H9 (cell line): ENCODE measurements at regions not wholly inside any gene's neighbourhood (a gene's known extent, or its start where the extent isn't known, plus 50 kb on each side); places are given as distances from the start of the nearest gene placed in this dataset.

Experiments
- DNase-seq: peaks from one replicate; pipeline ENCODE4 v3.0.0-alpha.2; 2017
- H2AFZ ChIP-seq: one replicate; pipeline ENCODE4 v1.6.1; 2013; ENCODE audit warnings: mild to moderate bottlenecking, low read length, control low read depth, moderate library complexity
- H2AK5ac ChIP-seq: 2 replicates; pipeline ENCODE4 v1.6.1; 2013; ENCODE audit warnings: low read length, control low read depth, mixed read lengths; ENCODE audit not compliant: insufficient read length
- H2BK120ac ChIP-seq: one replicate; pipeline ENCODE4 v1.6.1; 2013; ENCODE audit warnings: low read depth, mild to moderate bottlenecking, low read length, control low read depth, inconsistent platforms; ENCODE audit not compliant: poor library complexity, severe bottlenecking
- H2BK12ac ChIP-seq: 2 replicates; pipeline ENCODE4 v1.6.1; 2013; ENCODE audit warnings: low read length, control low read depth, mixed read lengths, low read depth; ENCODE audit not compliant: insufficient read length
- H2BK15ac ChIP-seq: 2 replicates; pipeline ENCODE4 v1.6.1; 2013; ENCODE audit warnings: low read depth, low read length, control low read depth
- H2BK20ac ChIP-seq: one replicate; pipeline ENCODE4 v1.6.1; 2013; ENCODE audit warnings: low read depth, mild to moderate bottlenecking, low read length, control low read depth, inconsistent platforms; ENCODE audit not compliant: poor library complexity, severe bottlenecking
- H2BK5ac ChIP-seq: 2 replicates; pipeline ENCODE4 v1.6.1; 2013; ENCODE audit warnings: low read length, control low read depth, mixed read lengths; ENCODE audit not compliant: insufficient read length
- H3K14ac ChIP-seq: 2 replicates; pipeline ENCODE4 v1.6.1; 2013; ENCODE audit warnings: low read length, control low read depth; ENCODE audit not compliant: insufficient read depth
- H3K18ac ChIP-seq: 2 replicates; pipeline ENCODE4 v1.6.1; 2013; ENCODE audit warnings: low read depth, mild to moderate bottlenecking, mixed read lengths, low read length, control low read depth; ENCODE audit not compliant: insufficient read length
- H3K23ac ChIP-seq: 2 replicates; pipeline ENCODE4 v1.6.1; 2013; ENCODE audit warnings: low read length, control low read depth, mixed read lengths, low read depth; ENCODE audit not compliant: insufficient read length
- H3K23me2 ChIP-seq: 2 replicates; pipeline ENCODE4 v1.6.1; 2013; ENCODE audit warnings: low read depth, mild to moderate bottlenecking, mixed read lengths, low read length, control low read depth; ENCODE audit not compliant: insufficient read length, poor library complexity, severe bottlenecking
- H3K27ac ChIP-seq: 2 replicates; pipeline ENCODE4 v1.5.1; 2013; ENCODE audit warnings: low read length, control low read depth, mixed read lengths, low read depth; ENCODE audit not compliant: insufficient read length
- H3K27me3 ChIP-seq: 2 replicates; pipeline ENCODE4 v1.6.1; 2013; ENCODE audit warnings: low read length, control low read depth, inconsistent platforms; ENCODE audit not compliant: insufficient read depth
- H3K4ac ChIP-seq: 2 replicates; pipeline ENCODE4 v1.6.1; 2013; ENCODE audit warnings: low read depth, mild to moderate bottlenecking, control low read depth, inconsistent platforms, low read length, moderate library complexity
- H3K4me1 ChIP-seq: 2 replicates; pipeline ENCODE4 v1.6.1; 2013; ENCODE audit warnings: low read length, control low read depth, inconsistent platforms; ENCODE audit not compliant: insufficient read depth
- H3K4me2 ChIP-seq: 2 replicates; pipeline ENCODE4 v1.6.1; 2013; ENCODE audit warnings: low read length, control low read depth, mixed read lengths; ENCODE audit not compliant: insufficient read length, insufficient read depth
- H3K56ac ChIP-seq: 2 replicates; pipeline ENCODE4 v1.6.1; 2013; ENCODE audit warnings: low read depth, mild to moderate bottlenecking, mixed read lengths, low read length, control low read depth; ENCODE audit not compliant: insufficient read length
- H3K79me1 ChIP-seq: 2 replicates; pipeline ENCODE4 v1.6.1; 2013; ENCODE audit warnings: low read depth, mild to moderate bottlenecking, moderate library complexity, low read length, control low read depth, inconsistent platforms; ENCODE audit not compliant: insufficient read depth, poor library complexity, severe bottlenecking
- H3K79me2 ChIP-seq: 2 replicates; pipeline ENCODE4 v1.6.1; 2013; ENCODE audit warnings: low read length, control low read depth, inconsistent platforms; ENCODE audit not compliant: insufficient read depth
- H3K9ac ChIP-seq: 2 replicates; pipeline ENCODE4 v1.6.1; 2013; ENCODE audit warnings: low read length, control low read depth, mixed read lengths; ENCODE audit not compliant: insufficient read length; ENCODE audit errors: extremely low read depth
- H3K9me3 ChIP-seq: one replicate; pipeline ENCODE4 v1.6.1; 2013; ENCODE audit warnings: low read depth, low read length, inconsistent platforms; ENCODE audit not compliant: control insufficient read depth
- H3T11ph ChIP-seq: one replicate; pipeline ENCODE4 v1.6.1; 2013; ENCODE audit warnings: mild to moderate bottlenecking, low read length, control low read depth, inconsistent platforms
- H4K20me1 ChIP-seq: one replicate; pipeline ENCODE4 v1.6.1; 2013; ENCODE audit not compliant: control insufficient read depth, insufficient read length, insufficient read depth
- H4K5ac ChIP-seq: 2 replicates; pipeline ENCODE4 v1.6.1; 2013; ENCODE audit warnings: low read depth, mild to moderate bottlenecking, mixed read lengths, low read length, control low read depth; ENCODE audit not compliant: insufficient read length
- H4K8ac ChIP-seq: replicated peaks from 2 replicates; pipeline ENCODE4 v1.6.1; 2013; ENCODE audit warnings: low read length, control low read depth, mixed read lengths, low read depth; ENCODE audit not compliant: insufficient read length
- H4K91ac ChIP-seq: 2 replicates; pipeline ENCODE4 v1.6.1; 2013; ENCODE audit warnings: low read depth, mild to moderate bottlenecking, moderate library complexity, mixed read lengths, low read length, control low read depth; ENCODE audit not compliant: insufficient read length
- H3K27ac Mint-ChIP-seq, 3 experiments: 2 replicates in 2 of 3; 3 replicates in 1 of 3; pipeline ENCODE4 v1.8.0; 2020 to 2021; ENCODE audit warnings: mixed read lengths in 3 of 3, mild to moderate bottlenecking in 1 of 3, moderate library complexity in 1 of 3
- H3K27me3 Mint-ChIP-seq: 2 replicates; pipeline ENCODE4 v1.8.0; 2021; ENCODE audit warnings: low read depth, mild to moderate bottlenecking, moderate library complexity, mixed read lengths
- H3K36me3 Mint-ChIP-seq, 3 experiments: 2 replicates in 2 of 3; 3 replicates in 1 of 3; pipeline ENCODE4 v1.8.0; 2020 to 2021; ENCODE audit warnings: low read depth in 3 of 3, mixed read lengths in 3 of 3; ENCODE audit not compliant: insufficient read depth in 1 of 3
- H3K4me1 Mint-ChIP-seq, 2 experiments: 2 replicates each; pipeline ENCODE4 v1.8.0; 2020; ENCODE audit warnings: mixed read lengths in 2 of 2
- H3K4me3 Mint-ChIP-seq, 2 experiments: 2 replicates in 1 of 2; 3 replicates in 1 of 2; pipeline ENCODE4 v1.8.0; 2020 to 2021; ENCODE audit warnings: mild to moderate bottlenecking in 2 of 2, mixed read lengths in 2 of 2, moderate library complexity in 1 of 2
- H3K9me3 Mint-ChIP-seq, 2 experiments: 2 replicates in 1 of 2; 3 replicates in 1 of 2; pipeline ENCODE4 v1.8.0; 2020; ENCODE audit warnings: mild to moderate bottlenecking in 2 of 2, mixed read lengths in 2 of 2, moderate library complexity in 1 of 2
- CTCF ChIP-seq: fragments of 200-600 bp; sonication (generic); conservative IDR thresholded peaks from 3 replicates; pipeline ENCODE4 v1.8.0; 2021; ENCODE audit warnings: antibody characterized with exemption, mild to moderate bottlenecking
- WGBS: extraction: QIAGEN DNeasy Blood & Tissue Kit; methylation state at CpG from one replicate; pipeline ENCODE4 v1.1.7; 2013; ENCODE audit warnings: missing lambda C conversion rate, low lambda C conversion rate, mixed read lengths; ENCODE audit not compliant: insufficient read length; ENCODE audit errors: extremely low coverage; 5-methylcytosine and 5-hydroxymethylcytosine counted together

GRCh38 chr13:68609661-68610060 is 1379.5 kb upstream of the PCDH9 start:
- Mint-ChIP-seq H3K36me3 (peaks cover 0 to 6% (median 5%) of the 10 kb centered on the region in 3 experiments; a peak in 4 of 7 replicates), H3K27me3 (no peaks in the 10 kb centered on the region), H3K9me3 (peaks cover 5 to 6% of the 10 kb centered on the region in 2 experiments), H3K4me3 (no peak overlapping the region), H3K4me1 (no peaks in the 10 kb centered on the region), H3K27ac (no peak overlapping the region)
- H2AFZ ChIP-seq = no peak overlapping the region
- no peak overlapping the region for H4K5ac ChIP-seq
- H2BK15ac ChIP-seq = no peak overlapping the region
- no peak overlapping the region for H3K14ac ChIP-seq
- no peak overlapping the region for H2BK12ac ChIP-seq
- no peak overlapping the region for H3K18ac ChIP-seq
- no peak overlapping the region for H2BK20ac ChIP-seq
- no peak overlapping the region for H3K23ac ChIP-seq
- no peak overlapping the region for H4K8ac ChIP-seq
- H3K9me3 ChIP-seq = no peaks in the 10 kb centered on the region
- H3K79me1 ChIP-seq = no peaks in the 10 kb centered on the region
- no peaks in the 10 kb centered on the region for H3K4me1 ChIP-seq
- H2BK5ac ChIP-seq = no peak overlapping the region
- DNase-seq = no peak
- H3K23me2 ChIP-seq = no peaks in the 10 kb centered on the region
- no peak for TF ChIP-seq CTCF
- no peak overlapping the region for H3K4me2 ChIP-seq
- no peak overlapping the region for H3K27ac ChIP-seq
- H3K79me2 ChIP-seq = no peaks in the 10 kb centered on the region
- H3K9ac ChIP-seq = no peak overlapping the region
- no peak overlapping the region for H2BK120ac ChIP-seq
- no peak overlapping the region for H3K56ac ChIP-seq
- no peak overlapping the region for H4K91ac ChIP-seq
- no peaks in the 10 kb centered on the region for H3K27me3 ChIP-seq
- H3T11ph ChIP-seq = no peak overlapping the region
- no CpG with 5 or more reads among the region's 8 CpGs for WGBS
- H2AK5ac ChIP-seq = no peak overlapping the region
- H3K4ac ChIP-seq = no peak overlapping the region
- no peaks in the 10 kb centered on the region for H4K20me1 ChIP-seq
